ENCODE measurements at regions not wholly inside any gene's neighbourhood (a gene's known extent, or its start where the extent isn't known, plus 50 kb on each side); places are given as distances from the start of the nearest gene placed in this dataset.
"Not testable (repeated sequence)": the region's sequence is repeated elsewhere in the genome, so short reads cannot be mapped to it uniquely, and the experiment has no call there.

GRCh38 chr2:16099326-16099725, 159.0 kb downstream of the MYCN start:
- Mint-ChIP-seq H3K4me1 (ENCODE audit: low read depth, unreplicated experiment) (peaks cover 3% of the 10 kb centered on the region), H3K4me3 (ENCODE audit: unreplicated experiment) (no peak overlapping the region), H3K27me3 (ENCODE audit: unreplicated experiment) (peaks cover 7% of the 10 kb centered on the region), H3K9me3 (ENCODE audit: unreplicated experiment) (no peaks in the 10 kb centered on the region), H3K36me3 (ENCODE audit: unreplicated experiment) (no peaks in the 10 kb centered on the region), H3K27ac (ENCODE audit: unreplicated experiment) (no peak overlapping the region)
- no peak for DNase-seq
- TF ChIP-seq CTCF (IDR thresholded peaks at IDR 0.05; ENCODE audit: partially characterized antibody, unreplicated experiment): no peak

- Mint-ChIP-seq H3K4me3 (ENCODE audit: unreplicated experiment) (no peak overlapping the region), H3K27ac (ENCODE audit: unreplicated experiment) (no peak overlapping the region)
Observed at GRCh38 chr2:16096962-16097361, 156.6 kb downstream of the MYCN start.

GRCh38 chr2:16095483-16095882, 155.1 kb downstream of the MYCN start:
- not testable (repeated sequence) for H3K9me3 Mint-ChIP-seq (ENCODE audit: unreplicated experiment); DNase-seq; H3K36me3 Mint-ChIP-seq (ENCODE audit: unreplicated experiment); H3K27ac Mint-ChIP-seq (ENCODE audit: unreplicated experiment); H3K4me3 Mint-ChIP-seq (ENCODE audit: unreplicated experiment); H3K4me1 Mint-ChIP-seq (ENCODE audit: low read depth, unreplicated experiment); H3K27me3 Mint-ChIP-seq (ENCODE audit: unreplicated experiment)

More at GRCh38 chr2:16096962-16097361, 156.6 kb downstream of the MYCN start:
- H3K9me3 Mint-ChIP-seq (ENCODE audit: unreplicated experiment): peaks cover 3% of the 10 kb centered on the region
- peaks cover 5% of the 10 kb centered on the region for H3K27me3 Mint-ChIP-seq (ENCODE audit: unreplicated experiment)
- TF ChIP-seq CTCF (IDR thresholded peaks at IDR 0.05; ENCODE audit: partially characterized antibody, unreplicated experiment): no peak
- DNase-seq: no peak
- peaks cover 3% of the 10 kb centered on the region for H3K4me1 Mint-ChIP-seq (ENCODE audit: low read depth, unreplicated experiment)
- no peaks in the 10 kb centered on the region for H3K36me3 Mint-ChIP-seq (ENCODE audit: unreplicated experiment)

- H3K9me3 Mint-ChIP-seq (ENCODE audit: unreplicated experiment): peaks cover 5% of the 10 kb centered on the region
- peaks cover 3% of the 10 kb centered on the region for H3K4me1 Mint-ChIP-seq (ENCODE audit: low read depth, unreplicated experiment)
- H3K27me3 Mint-ChIP-seq (ENCODE audit: unreplicated experiment): peaks cover 7% of the 10 kb centered on the region
- no peak overlapping the region for H3K4me3 Mint-ChIP-seq (ENCODE audit: unreplicated experiment)
- no peak for DNase-seq
- H3K27ac Mint-ChIP-seq (ENCODE audit: unreplicated experiment): no peak overlapping the region
- no peak for TF ChIP-seq CTCF (IDR thresholded peaks at IDR 0.05; ENCODE audit: partially characterized antibody, unreplicated experiment)
- no peaks in the 10 kb centered on the region for H3K36me3 Mint-ChIP-seq (ENCODE audit: unreplicated experiment)
Observed at GRCh38 chr2:16094811-16095210, 154.5 kb downstream of the MYCN start.

- no peak for TF ChIP-seq CTCF (IDR thresholded peaks at IDR 0.05; ENCODE audit: partially characterized antibody, unreplicated experiment)
- Mint-ChIP-seq H3K9me3 (ENCODE audit: unreplicated experiment) (peaks cover 5% of the 10 kb centered on the region), H3K27ac (ENCODE audit: unreplicated experiment) (no peak overlapping the region), H3K4me3 (ENCODE audit: unreplicated experiment) (no peak overlapping the region), H3K36me3 (ENCODE audit: unreplicated experiment) (no peaks in the 10 kb centered on the region), H3K27me3 (ENCODE audit: unreplicated experiment) (peaks cover 7% of the 10 kb centered on the region), H3K4me1 (ENCODE audit: low read depth, unreplicated experiment) (peaks cover 3% of the 10 kb centered on the region)
- DNase-seq: no peak
Observed at GRCh38 chr2:16093639-16094529, 153.5 kb downstream of the MYCN start.
